HG03457 (cell line): ENCODE measurements at regions not wholly inside any gene's neighbourhood (a gene's known extent, or its start where the extent isn't known, plus 50 kb on each side); places are given as distances from the start of the nearest gene placed in this dataset.
"Not testable (repeated sequence)": the region's sequence is repeated elsewhere in the genome, so short reads cannot be mapped to it uniquely, and the experiment has no call there.

Source experiments
- ATAC-seq: cut with Tn5 transposase; IDR thresholded peaks from one replicate; pipeline ENCODE4 v1.9.1; 2021; ENCODE audit warnings: moderate number of reproducible peaks; ENCODE audit not compliant: unreplicated experiment

DNA sequence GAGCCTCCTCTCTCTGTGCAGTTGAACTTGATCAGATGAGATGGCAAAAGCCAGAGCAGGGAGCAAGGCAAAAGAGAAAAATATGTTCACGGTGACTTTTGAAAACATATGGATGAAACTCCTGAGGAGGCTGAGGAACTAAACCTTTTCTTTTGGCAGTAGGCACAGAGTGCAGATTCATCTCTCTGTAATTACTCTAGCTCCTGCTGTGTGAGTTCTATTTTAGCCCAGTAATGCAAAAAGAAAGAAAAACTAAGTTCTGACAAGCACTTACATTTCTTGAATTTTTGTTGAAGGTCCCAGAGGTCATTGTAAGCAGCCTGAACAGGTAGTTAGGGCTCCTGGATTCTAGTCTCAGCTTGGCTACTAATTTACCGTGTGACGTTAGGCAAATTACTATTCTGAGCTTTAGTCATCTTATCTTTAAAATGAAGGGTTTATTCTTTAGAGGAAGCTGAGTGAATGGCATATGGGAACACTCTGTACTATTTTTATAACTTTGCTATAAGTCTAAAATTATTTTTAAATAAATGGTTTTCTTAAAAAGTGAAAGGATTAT is 114.7 kb upstream of the NBPF26 start:
- ATAC-seq, result not testable (repeated sequence)

DNA sequence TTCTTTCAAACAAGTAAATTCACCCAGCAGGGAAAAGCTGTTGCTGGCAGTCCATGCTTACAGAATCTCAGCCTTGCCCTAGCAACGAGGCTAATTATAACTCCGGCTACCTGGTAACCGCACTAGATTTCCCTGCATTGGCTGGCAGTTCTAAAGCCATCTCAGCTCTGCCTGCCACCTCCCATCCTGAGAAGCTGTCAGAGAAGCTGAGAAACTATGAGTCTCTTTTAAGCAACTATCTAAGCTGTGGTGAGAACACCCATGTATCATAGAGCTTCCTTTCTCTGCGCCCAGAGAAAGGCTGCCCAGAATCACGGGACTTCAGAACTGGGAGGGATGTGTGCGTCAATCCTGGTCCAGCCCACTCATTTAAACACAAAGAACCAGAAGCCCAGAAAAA is 113.9 kb upstream of the NBPF26 start:
- ATAC-seq, result not testable (repeated sequence)

DNA sequence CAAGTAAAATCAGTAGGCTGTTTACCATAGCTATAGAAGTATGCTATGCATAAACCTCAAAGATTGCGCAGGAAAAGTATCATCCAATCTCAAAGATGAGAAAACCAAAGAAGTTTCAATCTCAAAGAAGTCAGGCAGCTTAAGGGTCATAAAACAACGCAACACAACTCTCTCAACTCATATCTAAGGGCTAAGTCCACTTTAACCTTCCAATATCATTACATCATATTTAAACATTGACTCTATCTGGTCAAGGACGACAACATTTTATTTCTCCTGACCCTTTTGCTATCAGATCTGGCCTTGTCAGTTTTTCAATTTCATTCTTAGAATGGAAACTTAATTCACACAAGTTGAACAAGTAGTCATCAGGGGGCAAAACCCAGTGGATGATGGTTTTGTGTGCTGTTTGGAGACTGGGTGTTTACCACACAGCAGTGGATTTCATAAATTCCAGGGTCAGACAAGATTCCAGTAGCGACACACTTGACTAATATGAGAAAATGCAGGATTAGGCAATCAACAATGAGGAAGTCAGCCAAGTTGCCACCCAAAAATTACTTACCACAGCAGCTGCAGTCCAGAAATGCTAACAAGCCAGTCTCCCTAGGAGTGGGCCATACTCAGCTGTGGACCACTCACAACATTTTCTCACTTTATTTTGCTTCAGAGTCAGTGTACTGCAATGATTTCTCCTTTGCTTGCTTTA is 108.7 kb upstream of the NBPF26 start:
- ATAC-seq, result not testable (repeated sequence)

DNA sequence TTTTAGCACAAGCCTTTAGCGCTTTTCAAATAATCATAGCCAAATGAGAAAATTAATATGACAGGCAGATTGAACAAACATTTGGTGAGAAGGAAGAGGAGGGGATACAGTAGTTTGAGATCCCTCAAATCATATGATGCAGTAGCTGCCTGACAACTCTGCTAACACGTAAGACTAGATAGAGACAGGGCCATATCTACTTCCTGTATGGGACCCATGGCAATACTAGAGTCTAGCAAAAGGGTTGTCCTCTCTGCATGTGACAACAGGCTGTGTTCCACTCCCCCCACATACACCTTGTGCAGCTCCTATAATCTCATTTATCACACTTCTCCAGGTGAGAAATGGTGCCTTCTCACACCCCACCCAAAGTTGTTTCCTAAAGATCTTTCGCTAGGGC is 106.3 kb upstream of the NBPF26 start:
- ATAC-seq, result not testable (repeated sequence)

DNA sequence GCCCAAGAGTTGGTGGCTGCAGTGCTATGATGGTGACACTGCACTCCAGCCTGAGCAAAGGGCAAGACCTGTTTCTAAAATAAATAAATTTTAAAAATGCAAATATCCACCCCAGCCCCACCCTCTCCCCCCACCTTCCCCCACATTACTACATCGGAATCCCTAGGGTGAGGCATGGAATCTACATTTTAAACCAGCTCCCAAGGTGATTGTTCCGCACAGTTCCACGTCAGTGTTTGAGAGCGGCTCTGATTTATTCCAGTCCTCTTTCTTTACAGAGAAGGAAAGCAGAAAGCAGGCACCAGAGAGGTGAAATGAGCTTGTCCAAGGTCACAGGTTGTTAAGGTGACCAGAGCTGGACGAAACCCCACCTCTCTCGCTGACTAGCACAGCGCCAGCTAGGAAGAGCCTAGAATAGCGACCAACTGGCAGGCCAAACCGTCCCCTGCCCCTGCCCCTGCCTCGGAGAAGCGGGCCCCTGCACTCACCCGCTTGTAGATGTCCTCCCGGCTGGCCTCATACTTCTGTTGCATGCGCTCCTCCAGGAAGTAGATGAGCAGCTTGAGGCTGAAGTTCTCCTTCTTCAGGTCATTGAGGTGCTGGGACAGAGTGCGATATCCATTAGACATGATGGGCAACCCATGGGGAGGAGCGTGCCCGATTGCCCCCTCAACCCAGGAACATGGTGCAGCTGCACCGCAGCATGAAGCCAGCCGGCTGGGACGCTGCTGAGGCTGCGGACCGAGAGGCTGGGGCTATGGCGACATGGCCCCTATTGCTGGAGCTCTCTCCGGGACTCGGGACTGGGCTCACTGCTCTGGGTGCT is 103.7 kb upstream of the NBPF26 start:
- ATAC-seq, result not testable (repeated sequence)

DNA sequence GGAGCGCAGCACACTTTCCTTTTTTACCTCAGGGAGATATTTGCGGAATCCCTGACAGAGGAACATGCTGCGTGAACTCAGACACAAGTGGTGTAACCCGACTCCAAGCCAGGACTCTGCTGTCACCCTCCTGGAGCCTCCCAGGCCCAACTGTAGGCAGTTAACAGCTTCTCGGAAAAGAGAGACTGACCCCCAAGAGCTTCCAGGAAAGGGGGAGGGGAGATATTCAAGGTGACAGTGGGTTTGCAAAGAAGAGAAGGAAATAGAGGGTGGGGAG is 103.1 kb upstream of the NBPF26 start:
- not testable (repeated sequence) for ATAC-seq

DNA sequence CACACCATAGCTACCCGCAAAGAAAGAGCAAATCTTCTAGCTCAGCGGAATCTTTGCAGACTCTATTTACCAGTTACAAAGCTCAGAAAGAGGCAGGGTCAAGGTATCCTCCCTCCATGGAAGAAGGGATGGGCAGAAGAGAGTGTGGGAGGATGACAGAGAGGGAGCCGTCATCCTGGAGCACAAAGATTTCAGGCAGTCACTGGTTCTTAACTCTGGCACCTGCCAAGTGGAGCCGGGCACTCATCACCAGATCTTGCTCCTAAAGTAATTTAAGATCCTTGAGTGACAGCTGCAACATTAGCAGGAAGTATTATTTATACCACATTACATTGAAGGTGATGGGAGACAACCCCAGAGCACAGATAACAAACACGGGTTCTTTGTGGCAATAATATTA is 102.5 kb upstream of the NBPF26 start:
- not testable (repeated sequence) for ATAC-seq

DNA sequence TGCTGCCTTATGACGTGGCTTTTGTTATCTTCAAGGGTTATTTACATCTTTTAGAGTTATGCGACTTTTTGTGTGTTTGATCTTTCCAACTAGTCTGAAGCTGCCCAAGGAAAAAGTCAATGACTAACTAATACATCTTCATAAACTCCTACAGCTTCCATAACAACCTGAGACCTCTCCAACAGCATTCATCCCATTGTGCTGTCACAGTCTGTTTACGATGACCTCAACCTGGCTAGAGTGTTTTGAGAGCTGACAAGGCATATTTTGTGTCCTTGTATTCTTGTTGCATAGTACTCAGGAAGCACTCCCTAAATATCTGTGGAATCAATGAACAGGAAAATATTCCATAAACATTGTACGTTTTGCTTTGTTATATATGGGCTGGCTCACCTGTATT is 100.2 kb upstream of the NBPF26 start:
- not testable (repeated sequence) for ATAC-seq

DNA sequence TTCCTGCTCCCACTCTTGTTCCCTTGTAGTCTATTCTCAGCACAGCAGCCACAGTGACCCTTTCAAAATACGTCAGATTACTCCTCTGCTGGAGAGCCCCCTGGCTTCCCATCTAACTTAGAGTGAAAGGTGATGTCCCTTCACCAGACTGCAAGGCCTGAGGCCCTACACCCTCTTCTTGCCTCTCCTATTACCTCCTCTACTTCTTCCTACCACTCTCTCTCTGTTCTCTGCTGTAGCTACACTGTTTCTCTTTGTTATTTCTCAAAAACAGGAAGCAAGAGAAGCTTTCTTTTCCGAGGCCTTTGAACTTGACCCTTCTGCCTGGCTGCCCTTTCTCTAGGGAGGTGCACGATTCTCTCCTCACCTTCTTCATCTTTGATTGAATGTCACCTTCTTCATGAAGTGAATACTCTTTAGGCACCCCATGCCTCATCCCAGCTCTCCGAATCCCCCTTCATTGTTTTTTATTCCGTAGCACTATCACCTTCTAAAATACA is 99.1 kb upstream of the NBPF26 start:
- ATAC-seq, result not testable (repeated sequence)

DNA sequence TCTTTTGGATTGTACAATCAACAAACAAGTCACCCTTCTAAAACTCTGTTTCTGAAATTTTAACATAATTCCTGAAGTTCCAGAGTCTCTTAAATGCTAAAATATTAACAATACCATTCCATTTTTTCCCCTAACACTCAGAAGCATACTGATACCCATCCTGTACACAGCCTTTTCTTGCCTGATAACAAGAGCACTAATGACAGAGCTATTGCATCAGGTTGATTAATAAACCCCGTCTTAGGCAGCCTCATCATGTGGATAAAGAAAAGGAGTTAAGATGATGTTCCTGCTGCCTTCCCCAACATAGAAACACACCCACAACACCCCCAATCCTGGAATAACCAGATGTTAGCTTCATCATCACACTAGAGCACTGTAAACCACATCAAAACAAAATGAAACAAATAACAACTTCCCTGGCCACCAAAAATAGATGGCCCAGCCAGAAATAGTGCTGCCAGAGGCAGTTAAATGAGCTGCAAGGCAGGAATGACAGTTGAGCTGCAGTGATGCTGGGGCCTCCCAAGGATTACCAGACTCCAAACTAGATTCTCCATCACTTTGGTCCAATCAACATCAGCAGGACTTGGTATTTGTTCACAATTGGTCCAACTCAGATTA is 93.8 kb upstream of the NBPF26 start:
- not testable (repeated sequence) for ATAC-seq

DNA sequence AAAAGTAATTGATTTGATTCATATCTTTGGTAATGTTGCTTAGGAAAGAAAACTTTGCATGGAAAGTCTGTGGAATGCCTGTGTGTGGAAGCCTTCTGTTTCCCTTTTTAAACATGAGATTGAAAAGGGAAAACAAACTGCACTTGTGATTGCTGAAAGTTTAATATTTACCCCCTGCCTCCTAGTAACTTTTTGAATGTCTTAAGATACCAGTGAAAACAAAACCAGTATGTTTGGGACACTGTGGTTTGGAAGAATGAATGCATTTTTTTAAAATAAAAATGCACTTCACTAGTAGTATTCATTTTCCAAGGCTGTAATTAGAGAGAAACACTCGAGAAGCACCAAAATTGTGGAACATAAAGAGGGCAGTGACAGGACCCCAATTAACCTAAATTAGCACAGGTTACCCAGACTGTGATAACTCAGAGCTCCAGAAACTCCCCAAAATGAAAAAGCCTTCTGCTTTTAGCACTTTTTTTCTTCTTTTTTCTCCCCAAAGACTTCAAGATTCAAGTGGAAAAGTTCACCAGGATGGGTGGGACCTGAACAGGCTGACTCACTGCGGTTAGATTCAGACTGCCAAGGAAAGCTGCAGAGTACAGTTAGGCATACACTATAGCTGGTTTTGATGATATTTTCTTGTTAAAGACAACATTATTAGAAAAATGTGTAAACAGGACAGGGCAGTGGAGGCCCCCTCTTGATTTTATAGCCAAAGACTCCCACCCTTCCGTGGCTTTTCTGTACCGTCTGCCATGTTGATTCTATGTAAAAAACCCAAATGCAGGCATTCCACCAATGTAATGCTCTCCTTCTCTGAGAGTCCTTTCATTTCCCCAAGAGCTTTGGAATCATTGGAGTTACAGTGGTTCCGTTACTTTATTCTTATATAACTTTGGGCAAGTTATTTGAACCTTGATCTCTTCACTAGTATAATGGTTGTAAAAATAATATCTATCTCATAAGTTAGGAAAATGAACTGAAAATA is 88.6 kb upstream of the NBPF26 start:
- not testable (repeated sequence) for ATAC-seq

DNA sequence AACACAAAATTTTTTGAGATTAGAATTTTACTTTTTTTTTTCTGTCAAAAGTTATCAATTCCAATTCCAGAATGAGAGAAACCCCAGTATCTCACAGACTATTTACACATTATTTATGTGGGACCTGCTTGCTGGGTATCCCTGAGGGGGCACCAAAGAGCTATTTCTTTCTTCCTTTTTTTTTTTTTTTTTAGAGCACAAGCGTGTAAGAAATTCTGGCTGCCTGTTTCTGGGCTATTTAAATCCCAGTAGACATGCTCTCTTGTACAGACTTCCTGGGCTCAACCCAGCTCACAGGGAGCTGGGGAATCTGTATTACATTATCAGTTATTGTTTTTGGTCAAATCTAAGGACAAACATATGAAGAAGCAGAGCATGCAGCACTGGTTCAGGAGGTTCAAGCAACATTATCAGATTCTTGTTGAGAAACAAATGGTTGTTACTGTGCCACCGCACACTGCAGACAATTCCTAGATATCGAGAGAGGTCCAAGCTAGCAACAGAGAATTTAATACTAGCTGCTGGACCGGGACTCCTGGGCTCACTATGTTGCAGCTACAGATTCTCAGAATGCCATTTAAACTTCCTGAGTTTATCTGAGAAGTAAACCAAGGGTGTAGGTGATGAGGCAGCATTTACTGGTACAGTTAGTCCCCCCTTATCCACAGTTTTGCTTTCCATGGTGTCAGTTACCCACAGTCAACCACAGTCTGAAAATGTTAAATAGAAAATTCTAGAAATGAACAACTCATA is 83.3 kb upstream of the NBPF26 start:
- not testable (repeated sequence) for ATAC-seq

DNA sequence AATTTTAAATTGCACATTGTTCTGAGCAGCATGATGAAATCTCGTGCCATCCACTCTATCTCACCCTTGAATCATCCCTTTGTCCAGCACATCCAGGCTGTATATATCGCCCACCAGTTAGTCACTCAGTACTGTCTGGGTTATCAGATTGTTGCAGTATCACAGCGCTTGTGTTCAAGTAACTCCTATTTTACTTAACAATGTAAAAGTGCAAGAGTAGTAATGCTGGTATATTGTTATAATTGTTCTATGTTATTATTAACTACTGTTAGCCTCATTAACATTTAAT is 82.8 kb upstream of the NBPF26 start:
- not testable (repeated sequence) for ATAC-seq

DNA sequence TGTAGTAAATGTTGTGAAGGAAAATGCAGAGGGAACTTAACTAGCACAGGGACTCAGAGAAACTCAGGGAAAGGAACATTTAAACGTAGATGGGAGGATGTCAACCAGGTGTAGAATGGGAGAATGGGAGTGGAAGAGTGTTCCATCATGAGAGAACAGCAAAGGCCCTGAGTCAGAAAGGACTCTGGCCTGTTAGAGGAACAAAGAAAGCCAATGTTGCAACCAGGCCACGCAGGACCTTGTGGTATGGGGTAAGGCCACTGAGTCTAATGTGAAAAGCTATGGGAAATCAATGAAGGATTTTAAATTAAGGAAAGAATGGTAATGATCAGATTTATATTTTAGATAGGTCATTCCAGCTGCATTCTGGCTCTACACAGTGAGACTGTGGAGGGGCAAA is 76.6 kb upstream of the NBPF26 start:
- not testable (repeated sequence) for ATAC-seq

DNA sequence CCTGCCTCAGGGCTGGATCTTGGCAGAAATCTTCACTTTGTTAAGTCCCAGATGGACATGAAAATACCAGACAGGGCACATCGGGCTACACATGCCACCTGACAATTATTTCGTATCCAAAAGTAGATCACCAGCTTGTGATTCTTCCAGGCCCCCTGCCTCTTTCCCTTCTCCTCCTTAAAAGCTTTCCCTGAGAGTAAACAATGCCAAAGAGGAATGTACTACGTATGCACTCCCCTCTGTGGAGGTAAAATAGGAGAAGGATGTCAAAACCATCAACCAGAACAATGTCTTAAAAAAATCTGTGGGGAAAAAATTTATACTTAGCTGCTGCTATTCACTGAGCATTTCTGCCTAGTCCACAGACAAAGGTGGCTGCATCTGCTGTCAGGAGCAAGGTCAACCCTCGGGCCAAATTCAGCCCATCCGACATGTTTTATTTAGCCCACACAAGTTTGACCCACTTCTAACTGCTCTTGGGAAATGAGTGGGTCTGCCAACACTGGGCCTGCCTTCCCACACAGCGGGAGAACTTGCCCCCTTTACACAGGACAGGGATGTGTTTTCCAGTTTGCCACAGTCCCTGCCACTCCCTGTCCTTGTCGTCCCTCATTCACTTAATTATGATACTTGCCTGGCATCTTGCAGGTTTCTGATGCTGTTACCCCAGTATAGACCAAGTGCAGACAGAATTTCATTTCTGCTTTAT is 74.7 kb upstream of the NBPF26 start:
- ATAC-seq, result not testable (repeated sequence)

DNA sequence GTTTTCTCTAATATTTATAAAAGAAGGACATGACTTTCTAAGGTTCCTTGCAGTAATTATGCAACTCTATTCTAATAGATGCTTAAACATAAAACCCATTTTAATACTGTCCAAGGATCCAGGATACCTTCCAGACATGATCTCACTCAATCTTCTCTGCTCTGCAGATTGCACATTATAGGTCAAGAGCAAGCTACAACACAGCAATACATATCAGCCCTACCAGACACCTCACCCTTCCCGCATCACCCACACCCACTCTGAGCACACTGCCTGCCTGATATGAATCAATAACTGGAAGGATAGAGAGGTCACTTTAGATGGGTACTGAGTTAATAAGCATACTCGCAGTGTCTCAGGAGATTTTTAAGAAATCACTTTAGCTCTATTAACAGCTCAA is 74.0 kb upstream of the NBPF26 start:
- ATAC-seq, result not testable (repeated sequence)

DNA sequence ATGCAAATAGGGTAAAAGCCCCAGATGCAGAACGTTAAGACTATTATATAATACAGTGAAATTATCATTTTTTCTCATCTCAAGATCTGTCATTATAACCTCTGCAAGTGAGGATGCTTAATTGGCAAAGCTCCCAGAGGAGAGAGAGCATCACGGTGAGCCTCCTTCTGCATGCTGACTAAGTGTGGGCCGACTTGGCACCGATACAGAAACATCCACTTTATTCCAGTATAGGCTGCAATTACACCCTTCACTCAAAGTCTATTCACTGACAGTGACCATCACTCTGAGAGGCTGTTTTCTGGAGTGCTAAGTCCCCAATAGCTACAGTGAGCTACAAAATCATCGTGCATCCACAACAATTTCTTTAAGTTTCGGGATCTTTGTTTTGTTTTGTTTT is 69.6 kb upstream of the NBPF26 start:
- ATAC-seq, result not testable (repeated sequence)

DNA sequence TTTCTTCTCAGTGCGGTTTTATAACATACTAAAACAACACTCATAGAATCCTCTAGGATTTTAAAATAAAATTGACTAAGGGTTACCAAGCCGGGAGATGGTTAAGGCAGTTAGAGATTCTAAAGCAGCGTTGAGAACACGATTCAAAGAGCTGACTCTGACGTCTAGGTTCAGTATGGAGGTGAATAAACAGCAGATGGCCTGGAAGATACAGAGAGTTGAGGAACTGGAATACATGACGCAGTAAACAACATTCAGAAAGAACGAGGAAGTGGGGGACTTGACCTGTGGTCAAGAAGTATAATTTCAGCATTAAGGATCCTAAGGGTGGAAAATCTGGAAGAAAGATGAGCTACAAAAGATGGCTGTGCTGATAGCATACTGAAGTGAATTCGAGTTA is 68.4 kb upstream of the NBPF26 start:
- ATAC-seq, result not testable (repeated sequence)

DNA sequence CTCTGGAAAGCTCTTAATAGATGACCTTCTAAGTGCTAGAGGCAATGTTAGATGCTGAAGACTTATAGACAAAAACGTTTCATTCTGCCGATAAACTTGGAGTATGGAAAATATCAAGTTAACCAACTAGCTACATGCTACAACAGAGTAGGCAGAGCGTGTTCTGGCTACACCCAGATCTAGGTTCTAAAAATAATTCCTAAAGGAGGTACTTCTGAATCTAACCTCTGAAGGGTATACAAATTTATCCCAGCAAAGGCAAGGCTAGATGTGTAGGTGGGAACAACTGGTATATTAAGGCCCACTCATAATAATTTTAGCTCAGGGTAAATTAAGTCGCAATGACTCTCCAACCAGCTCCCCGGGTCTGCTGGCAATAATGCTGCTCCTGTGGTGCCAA is 67.6 kb upstream of the NBPF26 start:
- not testable (repeated sequence) for ATAC-seq
